Brain microvascular endothelial cell (primary cell): ENCODE measurements at regions not wholly inside any gene's neighbourhood (a gene's known extent, or its start where the extent isn't known, plus 50 kb on each side); places are given as distances from the start of the nearest gene placed in this dataset.

ENCODE experiments used
- DNase-seq: peaks from one replicate; pipeline ENCODE4 v3.0.0-alpha.2; 2020
- H3K27ac ChIP-seq: fragments of 250-450 bp; sonication (Bioruptor Pico); 2 replicates; pipeline ENCODE4 v1.5.1; 2020; ENCODE audit warnings: mild to moderate bottlenecking, moderate library complexity
- H3K27me3 ChIP-seq: fragments of 250-450 bp; sonication (Bioruptor Pico); replicated peaks from 2 replicates; pipeline ENCODE4 v1.5.1; 2020; ENCODE audit warnings: mild to moderate bottlenecking
- H3K36me3 ChIP-seq: fragments of 250-450 bp; sonication (Bioruptor Pico); replicated peaks from 2 replicates; pipeline ENCODE4 v1.5.1; 2020; ENCODE audit warnings: mild to moderate bottlenecking
- H3K4me3 ChIP-seq: 2 replicates; pipeline ENCODE4 v1.5.1; 2011; ENCODE audit warnings: low read depth, mild to moderate bottlenecking, control low read depth, low read length, moderate library complexity
- CTCF ChIP-seq: IDR thresholded peaks from 2 replicates; pipeline ENCODE4 v1.5.1; 2011; ENCODE audit warnings: low read depth, mild to moderate bottlenecking, moderate library complexity, low read length, control low read depth, inconsistent platforms; ENCODE audit errors: missing control alignments
- in situ Hi-C: cut with HindIII; loops from 2 replicates; pipeline ENCODE4 v1.10.0; 2017; ENCODE audit warnings: low sequenced_read_pairs, low pct_ligation_motif_present

GRCh38 chr10:107336061-107336460, 171.6 kb upstream of the SORCS1 start:
- no peaks in the 10 kb centered on the region for H3K27me3 ChIP-seq
- no peak overlapping the region for H3K27ac ChIP-seq
- no peak for TF ChIP-seq CTCF
- no peak overlapping the region for H3K4me3 ChIP-seq
- no peaks in the 10 kb centered on the region for H3K36me3 ChIP-seq
- in situ Hi-C loops: no loop called here
- no peak for DNase-seq

- no peak for TF ChIP-seq CTCF
- no peak overlapping the region for H3K27ac ChIP-seq
- DNase-seq: no peak
- no peak overlapping the region for H3K4me3 ChIP-seq
- H3K36me3 ChIP-seq: no peaks in the 10 kb centered on the region
- no peaks in the 10 kb centered on the region for H3K27me3 ChIP-seq
- in situ Hi-C loops: no loop called here
Observed at GRCh38 chr10:107317592-107317991, 153.1 kb upstream of the SORCS1 start.

- H3K36me3 ChIP-seq: no peaks in the 10 kb centered on the region
- H3K27ac ChIP-seq: no peak overlapping the region
- in situ Hi-C loops: no loop called here
- DNase-seq: no peak
- H3K27me3 ChIP-seq: no peaks in the 10 kb centered on the region
- no peak overlapping the region for H3K4me3 ChIP-seq
- TF ChIP-seq CTCF: no peak
Observed at GRCh38 chr10:107303203-107303602, 138.7 kb upstream of the SORCS1 start.

GRCh38 chr10:107299606-107300005, 135.1 kb upstream of the SORCS1 start:
- no peaks in the 10 kb centered on the region for H3K36me3 ChIP-seq
- no peaks in the 10 kb centered on the region for H3K27me3 ChIP-seq
- H3K4me3 ChIP-seq: no peak overlapping the region
- in situ Hi-C loops: no loop called here
- H3K27ac ChIP-seq: no peak overlapping the region
- DNase-seq: no peak
- no peak for TF ChIP-seq CTCF

- no peak overlapping the region for H3K4me3 ChIP-seq
- H3K27ac ChIP-seq: no peak overlapping the region
- no peaks in the 10 kb centered on the region for H3K36me3 ChIP-seq
- no peak for TF ChIP-seq CTCF
- DNase-seq: no peak
- in situ Hi-C loops: no loop called here
- H3K27me3 ChIP-seq: no peaks in the 10 kb centered on the region
Observed at GRCh38 chr10:107284187-107284586, 119.7 kb upstream of the SORCS1 start.

- no peaks in the 10 kb centered on the region for H3K36me3 ChIP-seq
- no peak overlapping the region for H3K27ac ChIP-seq
- in situ Hi-C loops: no loop called here
- DNase-seq: no peak
- no peak for TF ChIP-seq CTCF
- no peak overlapping the region for H3K4me3 ChIP-seq
- no peaks in the 10 kb centered on the region for H3K27me3 ChIP-seq
Observed at GRCh38 chr10:107280293-107280692, 115.8 kb upstream of the SORCS1 start.
